HepG2 (cell line): ENCODE measurements at regions not wholly inside any gene's neighbourhood (a gene's known extent, or its start where the extent isn't known, plus 50 kb on each side); places are given as distances from the start of the nearest gene placed in this dataset.

Experiments used
- ATAC-seq: fragments of 200-7000 bp; cut with Tn5 transposase; 3 replicates; pipeline ENCODE4 v1.9.1; 2020; ENCODE audit warnings: mild to moderate bottlenecking, moderate library complexity
- BruUV-seq: library from RNA; stranded (reverse); fragments of 400-500 nt; replicated peaks from 2 replicates; lab custom pipeline; 2021; lab: Mats Ljungman, UMichigan
- CTCF ChIA-PET: fragments of 300-600 bp; formaldehyde crosslinking; extraction: SDS; loops from one replicate; lab custom pipeline; 2021; ENCODE audit warnings: low total read pairs, inconsistent platforms, low intra/inter-chr PET ratio; lab: Yijun Ruan, JAX
- POLR2A ChIA-PET: fragments of 350-600 bp; sonication (Branson Sonifier 250); formaldehyde crosslinking; loops from one replicate; lab custom pipeline; 2020; ENCODE audit warnings: antibody characterized with exemption, inconsistent platforms; lab: Yijun Ruan, JAX
- DNase-seq: peaks from one replicate; pipeline ENCODE4 v3.0.0-alpha.2; 2015; ENCODE audit warnings: low spot score
- FAIRE-seq: peaks from 3 replicates; lab custom pipeline; 2011; peaks lifted over from hg19 to GRCh38; lab: Jason Lieb, UNC
- H2AFZ ChIP-seq: one replicate; pipeline ENCODE4 v1.6.1; 2011; ENCODE audit warnings: low read length, inconsistent platforms
- H3K27ac ChIP-seq: fragments of 300-600 bp; 3 replicates; pipeline ENCODE4 v1.8.0; 2011; ENCODE audit warnings: mixed run types, mild to moderate bottlenecking, mixed read lengths, low read length, inconsistent platforms; ENCODE audit not compliant: insufficient read depth; ENCODE audit errors: extremely low read length
- H3K27me3 ChIP-seq, 2 experiments: fragments of 200-600 bp in 1 of 2; 2 replicates in 1 of 2; 3 replicates in 1 of 2; pipeline versions ENCODE4 v1.6.0 to v1.8.0; 2011; ENCODE audit warnings: low read length in 2 of 2, mild to moderate bottlenecking in 2 of 2, moderate library complexity in 2 of 2, inconsistent platforms in 1 of 2; ENCODE audit not compliant: insufficient read depth in 2 of 2, control insufficient read depth in 1 of 2
- H3K36me3 ChIP-seq, 2 experiments: fragments of 200-600 bp in 1 of 2; replicated peaks in 1 of 2; 2 replicates in 1 of 2; 3 replicates in 1 of 2; pipeline versions ENCODE4 v1.5.1 to v1.8.0; 2011; ENCODE audit warnings: low read length in 2 of 2, inconsistent platforms in 1 of 2; ENCODE audit not compliant: insufficient read depth in 2 of 2, control insufficient read depth in 1 of 2
- H3K4me1 ChIP-seq: 2 replicates; pipeline ENCODE4 v1.5.1; 2012; ENCODE audit warnings: low read length, inconsistent platforms; ENCODE audit not compliant: insufficient read depth
- H3K4me2 ChIP-seq: 2 replicates; pipeline ENCODE4 v1.6.0; 2011; ENCODE audit warnings: low read depth, low read length, inconsistent platforms
- H3K4me3 ChIP-seq, 3 experiments: fragments of 200-600 bp in 1 of 3; sonication (generic), shearing (Covaris generic) in 1 of 3; replicated peaks in 1 of 3; 2 replicates each; pipeline ENCODE4 v1.5.1; 2011 to 2016; ENCODE audit warnings: low read length in 3 of 3, inconsistent platforms in 2 of 3, low read depth in 2 of 3, mild to moderate bottlenecking in 2 of 3, control low read depth in 1 of 3, mixed read lengths in 1 of 3; ENCODE audit not compliant: insufficient read depth in 1 of 3
- H3K79me2 ChIP-seq: one replicate; pipeline ENCODE4 v1.6.1; 2011; ENCODE audit warnings: low read length, inconsistent platforms; ENCODE audit not compliant: insufficient read depth
- H3K9ac ChIP-seq: 2 replicates; pipeline ENCODE4 v1.6.0; 2011; ENCODE audit warnings: mild to moderate bottlenecking, low read depth, low read length, inconsistent platforms; ENCODE audit not compliant: insufficient read depth
- H3K9me3 ChIP-seq: 2 replicates; pipeline ENCODE4 v1.5.1; 2012; ENCODE audit warnings: mild to moderate bottlenecking, low read length
- H4K20me1 ChIP-seq: 2 replicates; pipeline ENCODE4 v1.6.0; 2011; ENCODE audit warnings: inconsistent platforms, mild to moderate bottlenecking, low read length, moderate library complexity; ENCODE audit not compliant: insufficient read depth
- NFE2L2 ChIP-seq: fragments of 150-350 bp; IDR thresholded peaks from 2 replicates; pipeline ENCODE4 v1.6.1; 2014; ENCODE audit warnings: low read length
- NR3C1 ChIP-seq: sonication (generic); formaldehyde crosslinking; IDR thresholded peaks from 2 replicates; pipeline ENCODE4 v1.4.0; 2020; ENCODE audit warnings: missing genetic modification reagents
- PPARG ChIP-seq: conservative IDR thresholded peaks from 2 replicates; pipeline ENCODE4 v1.6.1; 2016; ENCODE audit warnings: missing biosample characterization, missing genetic modification reagents
- RFXAP ChIP-seq: sonication (generic); formaldehyde crosslinking; IDR thresholded peaks from 2 replicates; pipeline ENCODE4 v1.4.0; 2020; ENCODE audit warnings: missing genetic modification reagents, borderline replicate concordance
- SMAD1 ChIP-seq: sonication (generic); formaldehyde crosslinking; IDR thresholded peaks from 2 replicates; pipeline ENCODE4 v1.4.0; 2020; ENCODE audit warnings: missing genetic modification reagents, low read depth, mild to moderate bottlenecking, borderline replicate concordance
- SRSF9 ChIP-seq: fragments of 200-400 bp; formaldehyde crosslinking; IDR thresholded peaks from 2 replicates; pipeline ENCODE4 v1.6.1; 2018; ENCODE audit warnings: borderline replicate concordance, mild to moderate bottlenecking, low read depth, low read length; ENCODE audit not compliant: insufficient read depth, poor library complexity, severe bottlenecking
- TRIM24 ChIP-seq: sonication (generic); formaldehyde crosslinking; IDR thresholded peaks from 2 replicates; pipeline ENCODE4 v1.8.0; 2022; ENCODE audit warnings: mild to moderate bottlenecking, missing genetic modification reagents
- ZNF136 ChIP-seq: sonication (generic); formaldehyde crosslinking; IDR thresholded peaks from 2 replicates; pipeline ENCODE4 v1.8.1; 2022; ENCODE audit warnings: low read depth, mild to moderate bottlenecking, moderate library complexity, missing genetic modification reagents
- ZNF446 ChIP-seq: sonication (generic); formaldehyde crosslinking; IDR thresholded peaks from 2 replicates; pipeline ENCODE4 v1.5.0; 2020; ENCODE audit warnings: mild to moderate bottlenecking, missing genetic modification reagents
- ZNF552 ChIP-seq: sonication (generic); formaldehyde crosslinking; IDR thresholded peaks from 2 replicates; pipeline ENCODE4 v1.9.0; 2022; ENCODE audit warnings: missing genetic modification reagents, mild to moderate bottlenecking, borderline replicate concordance
- ZNF562 ChIP-seq: sonication (generic); formaldehyde crosslinking; IDR thresholded peaks from 2 replicates; pipeline ENCODE4 v1.8.0; 2022; ENCODE audit warnings: missing genetic modification reagents, borderline replicate concordance
- ZSCAN29 ChIP-seq: sonication (generic); formaldehyde crosslinking; conservative IDR thresholded peaks from 2 replicates; pipeline ENCODE4 v1.4.0; 2020; ENCODE audit warnings: mild to moderate bottlenecking, missing genetic modification reagents
- WGBS: methylation state at CpG from one replicate; pipeline ENCODE4 v1.1.6; 2017; ENCODE audit warnings: low lambda C conversion rate; 5-methylcytosine and 5-hydroxymethylcytosine counted together
- in situ Hi-C: cut with HindIII; loops from 2 replicates; pipeline ENCODE4 v1.10.0; 2017; ENCODE audit warnings: low pct_unique_long_range_greater_than_20kb; ENCODE audit not compliant: extremely low pct_ligation_motif_present
- intact Hi-C: fragments of 100-400 bp; cut with micrococcal nuclease; formaldehyde crosslinking; loops from one replicate; pipeline ENCODE4 v1.10.0; 2022; ENCODE audit not compliant: unreplicated experiment
- TF ChIP-seq, protein P1 (sequence below): sonication (generic); formaldehyde crosslinking; IDR thresholded peaks from 2 replicates; pipeline ENCODE4 v1.4.0; 2020; ENCODE audit warnings: missing genetic modification reagents
- TF ChIP-seq, protein P2 (sequence below): sonication (generic); formaldehyde crosslinking; IDR thresholded peaks from 2 replicates; pipeline ENCODE4 v1.4.0; 2020; ENCODE audit warnings: mild to moderate bottlenecking, missing genetic modification reagents
- TF ChIP-seq, protein P3 (sequence below): sonication (generic); formaldehyde crosslinking; IDR thresholded peaks from 2 replicates; pipeline ENCODE4 v1.8.1; 2023; ENCODE audit warnings: mild to moderate bottlenecking, moderate library complexity, missing genetic modification reagents
- TF ChIP-seq, protein P4 (sequence below): sonication (generic); formaldehyde crosslinking; IDR thresholded peaks from 2 replicates; pipeline ENCODE4 v1.8.1; 2022; ENCODE audit warnings: mild to moderate bottlenecking, missing genetic modification reagents

DNA sequence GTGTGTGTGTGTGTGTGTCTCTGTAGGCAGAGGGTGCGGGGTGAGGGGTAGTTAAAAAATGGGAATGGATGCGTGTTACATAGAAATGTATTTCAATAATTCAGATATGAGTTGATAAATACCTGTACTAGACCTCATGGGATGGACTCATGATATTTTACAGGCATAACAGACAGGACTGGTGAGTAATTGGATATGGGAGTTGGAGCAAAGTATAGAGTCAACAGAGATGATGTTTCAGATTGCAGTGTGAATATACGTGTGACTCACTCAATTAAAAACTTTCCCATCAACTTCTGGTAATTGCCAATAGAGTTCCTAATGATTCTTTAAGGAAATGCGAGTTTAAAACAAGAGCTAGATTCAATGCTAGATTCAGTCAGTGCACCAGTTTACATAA, 711.9 kb downstream of the C12orf50 start (continued):
- no peak for TF ChIP-seq NFE2L2
- TF ChIP-seq, protein P1, sequence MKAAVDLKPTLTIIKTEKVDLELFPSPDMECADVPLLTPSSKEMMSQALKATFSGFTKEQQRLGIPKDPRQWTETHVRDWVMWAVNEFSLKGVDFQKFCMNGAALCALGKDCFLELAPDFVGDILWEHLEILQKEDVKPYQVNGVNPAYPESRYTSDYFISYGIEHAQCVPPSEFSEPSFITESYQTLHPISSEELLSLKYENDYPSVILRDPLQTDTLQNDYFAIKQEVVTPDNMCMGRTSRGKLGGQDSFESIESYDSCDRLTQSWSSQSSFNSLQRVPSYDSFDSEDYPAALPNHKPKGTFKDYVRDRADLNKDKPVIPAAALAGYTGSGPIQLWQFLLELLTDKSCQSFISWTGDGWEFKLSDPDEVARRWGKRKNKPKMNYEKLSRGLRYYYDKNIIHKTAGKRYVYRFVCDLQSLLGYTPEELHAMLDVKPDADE = no peak
- TF ChIP-seq, protein P2, sequence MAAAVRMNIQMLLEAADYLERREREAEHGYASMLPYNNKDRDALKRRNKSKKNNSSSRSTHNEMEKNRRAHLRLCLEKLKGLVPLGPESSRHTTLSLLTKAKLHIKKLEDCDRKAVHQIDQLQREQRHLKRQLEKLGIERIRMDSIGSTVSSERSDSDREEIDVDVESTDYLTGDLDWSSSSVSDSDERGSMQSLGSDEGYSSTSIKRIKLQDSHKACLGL = no peak
- no peak for TF ChIP-seq NR3C1 (CRISPR knock-in tag)
- no peak for TF ChIP-seq SRSF9
- TF ChIP-seq TRIM24 = no peak
- TF ChIP-seq PPARG (CRISPR knock-in tag) = no peak
- TF ChIP-seq, protein P3, sequence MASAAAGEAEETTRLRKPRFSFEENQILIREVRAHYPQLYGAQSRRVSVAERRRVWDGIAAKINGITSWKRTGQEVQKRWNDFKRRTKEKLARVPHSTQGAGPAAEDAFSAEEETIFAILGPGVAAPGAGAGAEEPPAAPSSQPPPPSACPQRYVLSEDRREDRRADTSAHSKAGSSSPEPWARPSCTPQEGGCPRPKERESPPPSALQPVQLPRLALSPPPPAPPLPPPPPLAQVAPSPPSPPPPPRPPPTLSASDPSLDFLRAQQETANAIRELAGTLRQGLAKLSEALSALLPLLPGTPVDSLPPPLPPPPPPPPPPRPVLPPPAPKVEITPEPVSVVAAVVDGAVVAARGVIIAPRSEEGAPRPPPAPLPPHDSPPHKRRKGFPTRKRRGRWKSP (CRISPR knock-in tag) = no peak

DNA sequence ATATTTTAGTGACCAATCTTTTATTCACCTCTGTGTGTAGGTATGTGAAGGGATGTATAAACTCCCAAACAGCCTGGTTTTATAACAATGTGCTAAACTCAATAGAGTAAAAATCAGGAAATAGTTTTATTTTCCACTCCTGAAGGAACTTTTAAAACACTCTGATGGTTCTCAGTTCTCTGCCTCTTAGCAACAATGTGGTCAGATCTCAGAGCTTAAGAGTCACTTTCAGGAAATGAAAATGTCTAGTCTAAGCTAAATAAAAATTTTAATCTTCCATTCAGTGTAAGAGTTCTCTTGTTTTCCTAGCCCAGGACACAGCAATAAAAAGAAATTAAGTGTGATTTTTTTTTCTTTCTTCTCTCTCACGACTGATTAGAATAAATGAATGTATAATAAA, 718.0 kb downstream of the C12orf50 start:
- H3K9ac ChIP-seq = no peak overlapping the region
- peaks cover 28% of the 10 kb centered on the region for H3K9me3 ChIP-seq
- TF ChIP-seq, protein P4, sequence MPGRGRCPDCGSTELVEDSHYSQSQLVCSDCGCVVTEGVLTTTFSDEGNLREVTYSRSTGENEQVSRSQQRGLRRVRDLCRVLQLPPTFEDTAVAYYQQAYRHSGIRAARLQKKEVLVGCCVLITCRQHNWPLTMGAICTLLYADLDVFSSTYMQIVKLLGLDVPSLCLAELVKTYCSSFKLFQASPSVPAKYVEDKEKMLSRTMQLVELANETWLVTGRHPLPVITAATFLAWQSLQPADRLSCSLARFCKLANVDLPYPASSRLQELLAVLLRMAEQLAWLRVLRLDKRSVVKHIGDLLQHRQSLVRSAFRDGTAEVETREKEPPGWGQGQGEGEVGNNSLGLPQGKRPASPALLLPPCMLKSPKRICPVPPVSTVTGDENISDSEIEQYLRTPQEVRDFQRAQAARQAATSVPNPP = no peak
- TF ChIP-seq ZNF562 (CRISPR knock-in tag) (no peak), ZSCAN29 (CRISPR knock-in tag) (no peak), SMAD1 (no peak), RFXAP (CRISPR knock-in tag) (no peak), ZNF446 (no peak), ZNF136 (CRISPR knock-in tag) (no peak), ZNF552 (CRISPR knock-in tag) (no peak)
- no TSS peak for BruUV-seq
- intact Hi-C loops (no loop called here), in situ Hi-C loops (no loop called here)
- H3K4me3 ChIP-seq = no peak overlapping the region
- ChIA-PET CTCF (no interaction called here), POLR2A (no interaction called here)
- no peak overlapping the region for H3K4me2 ChIP-seq
- ATAC-seq (no peak), DNase-seq (no peak), FAIRE-seq (no peak)
- no peaks in the 10 kb centered on the region for H3K27me3 ChIP-seq
- no peak overlapping the region for H3K27ac ChIP-seq
- no peaks in the 10 kb centered on the region for H4K20me1 ChIP-seq
- H3K4me1 ChIP-seq = no peaks in the 10 kb centered on the region
- H3K79me2 ChIP-seq = no peaks in the 10 kb centered on the region
- H3K36me3 ChIP-seq = no peaks in the 10 kb centered on the region
- WGBS = 0% methylated on average over 1 of the region's 1 CpG
- no peak overlapping the region for H2AFZ ChIP-seq
